HG03066 (cell line): ENCODE measurements at regions not wholly inside any gene's neighbourhood (a gene's known extent, or its start where the extent isn't known, plus 50 kb on each side); places are given as distances from the start of the nearest gene placed in this dataset.
"Not testable (repeated sequence)": the region's sequence is repeated elsewhere in the genome, so short reads cannot be mapped to it uniquely, and the experiment has no call there.

Experiments used
- ATAC-seq: cut with Tn5 transposase; IDR thresholded peaks from one replicate; pipeline ENCODE4 v1.9.1; 2021; ENCODE audit warnings: low read depth; ENCODE audit not compliant: unreplicated experiment

DNA sequence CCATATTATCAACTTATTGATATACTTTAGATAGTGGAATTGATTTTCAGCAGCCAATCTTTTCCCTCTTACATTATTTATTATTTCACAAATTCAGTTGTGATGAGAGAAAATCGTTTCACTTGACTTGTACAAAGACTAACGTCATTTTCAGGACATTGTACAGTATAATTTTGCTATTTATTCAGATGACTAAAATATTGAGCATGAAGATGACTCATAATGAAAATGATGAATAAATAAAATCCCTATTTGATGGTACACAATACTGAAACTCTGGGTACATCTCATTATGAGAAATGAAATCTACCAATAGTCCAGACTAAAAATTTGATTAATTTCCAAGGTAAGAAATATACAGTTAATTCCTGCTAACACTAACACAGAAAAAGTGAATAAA lies 316.4 kb downstream of the CCDC74A start:
- not testable (repeated sequence) for ATAC-seq

- ATAC-seq: not testable (repeated sequence)
These were observed 305.6 kb downstream of the ANKRD30BL start for GRCh38 chr2:131856202-131856601.

DNA sequence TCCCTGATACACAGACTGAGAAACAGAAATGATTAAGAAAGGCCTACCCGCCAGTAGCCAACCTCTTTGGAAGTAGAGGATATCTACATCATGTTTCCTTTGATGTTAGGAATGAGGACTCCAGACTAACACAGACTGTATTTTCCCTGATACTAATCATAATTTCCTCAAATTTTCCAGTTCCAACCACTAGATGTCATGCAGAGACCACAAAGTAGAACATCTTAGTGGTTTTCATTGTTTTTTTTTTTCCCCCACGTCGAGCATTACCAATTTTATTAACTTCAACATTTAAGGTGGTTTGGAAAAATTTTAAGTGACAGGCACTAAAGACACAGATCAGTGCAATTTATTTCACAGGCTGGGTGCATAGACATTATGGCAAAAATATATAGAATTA lies 303.6 kb downstream of the ANKRD30BL start:
- not testable (repeated sequence) for ATAC-seq
